Liver (tissue), 3 donors: ENCODE measurements at regions not wholly inside any gene's neighbourhood (a gene's known extent, or its start where the extent isn't known, plus 50 kb on each side); places are given as distances from the start of the nearest gene placed in this dataset.

Experiments used
- CTCF ChIP-seq: fragments of 150-350 bp; IDR thresholded peaks from 2 replicates; pipeline ENCODE4 v1.5.1; 2017; ENCODE audit warnings: improper control_type of control experiment, low read depth, low read length; ENCODE audit not compliant: missing input control
- EGR1 ChIP-seq, 2 donors: IDR thresholded peaks; 2 replicates each; pipeline ENCODE4 v1.6.1; 2016 to 2018; ENCODE audit warnings: antibody characterized with exemption in 2 of 2, low read depth in 2 of 2
- GABPA ChIP-seq, 2 donors: IDR thresholded peaks in 1 of 2; conservative IDR thresholded peaks in 1 of 2; 2 replicates each; pipeline ENCODE4 v1.6.1; 2016; ENCODE audit warnings: antibody characterized with exemption in 2 of 2, mild to moderate bottlenecking in 1 of 2, moderate library complexity in 1 of 2
- RAD21 ChIP-seq, 2 donors: IDR thresholded peaks; 2 replicates each; pipeline ENCODE4 v1.6.1; 2016; ENCODE audit warnings: antibody characterized with exemption in 2 of 2, mild to moderate bottlenecking in 2 of 2
- SP1 ChIP-seq: IDR thresholded peaks from 2 replicates; pipeline ENCODE4 v1.6.1; 2018; ENCODE audit warnings: antibody characterized with exemption, mild to moderate bottlenecking
- TAF1 ChIP-seq: conservative IDR thresholded peaks from 2 replicates; pipeline ENCODE4 v1.6.1; 2016; ENCODE audit warnings: antibody characterized with exemption, mild to moderate bottlenecking
- TF ChIP-seq, protein P1 (sequence below): IDR thresholded peaks from 2 replicates; pipeline ENCODE4 v1.6.1; 2016; ENCODE audit warnings: antibody characterized with exemption, mild to moderate bottlenecking
- TF ChIP-seq, protein P2 (sequence below): IDR thresholded peaks from 2 replicates; pipeline ENCODE4 v1.6.1; 2016; ENCODE audit warnings: antibody characterized with exemption
- donor health status: healthy.
- donor health status: healthy.

DNA sequence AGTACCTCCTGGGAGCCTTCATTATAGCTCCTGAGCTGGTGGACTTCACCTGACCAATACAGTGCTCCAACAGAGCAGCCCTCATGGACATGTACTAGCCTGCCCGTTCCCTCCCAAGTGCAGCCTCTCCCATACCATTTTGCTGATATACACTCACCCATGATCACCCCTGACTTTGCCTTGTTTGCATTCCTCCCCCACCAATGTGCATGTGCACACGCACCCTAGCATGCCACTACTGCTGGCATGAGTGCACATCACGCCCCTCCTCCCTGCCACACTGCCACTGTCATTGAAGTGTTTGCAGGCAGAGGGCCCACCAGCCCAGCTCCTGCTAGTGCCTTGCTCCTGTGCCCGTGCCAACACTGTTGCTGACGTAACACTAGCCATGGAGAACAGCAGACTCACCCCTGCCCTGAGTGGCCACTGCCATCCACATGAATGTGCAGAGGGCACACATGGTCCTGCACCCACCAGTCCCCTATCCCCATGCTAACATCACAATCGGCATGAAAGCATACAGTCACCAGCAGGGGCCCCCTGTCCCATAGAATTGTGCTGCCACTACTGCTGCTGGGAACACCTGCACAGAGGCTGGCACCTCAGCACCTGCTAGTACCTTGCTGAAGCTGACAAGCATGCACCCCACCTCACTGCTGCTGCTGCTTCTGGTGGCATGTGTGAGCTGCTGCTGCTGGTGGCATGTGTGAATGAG, 110.3 kb downstream of the SINHCAF start:
- no peak for TF ChIP-seq CTCF
- TF ChIP-seq RAD21 (IDR thresholded peaks at IDR 0.05) = peak in 1 of 2 donors; percentile 34
- TF ChIP-seq, protein P1, sequence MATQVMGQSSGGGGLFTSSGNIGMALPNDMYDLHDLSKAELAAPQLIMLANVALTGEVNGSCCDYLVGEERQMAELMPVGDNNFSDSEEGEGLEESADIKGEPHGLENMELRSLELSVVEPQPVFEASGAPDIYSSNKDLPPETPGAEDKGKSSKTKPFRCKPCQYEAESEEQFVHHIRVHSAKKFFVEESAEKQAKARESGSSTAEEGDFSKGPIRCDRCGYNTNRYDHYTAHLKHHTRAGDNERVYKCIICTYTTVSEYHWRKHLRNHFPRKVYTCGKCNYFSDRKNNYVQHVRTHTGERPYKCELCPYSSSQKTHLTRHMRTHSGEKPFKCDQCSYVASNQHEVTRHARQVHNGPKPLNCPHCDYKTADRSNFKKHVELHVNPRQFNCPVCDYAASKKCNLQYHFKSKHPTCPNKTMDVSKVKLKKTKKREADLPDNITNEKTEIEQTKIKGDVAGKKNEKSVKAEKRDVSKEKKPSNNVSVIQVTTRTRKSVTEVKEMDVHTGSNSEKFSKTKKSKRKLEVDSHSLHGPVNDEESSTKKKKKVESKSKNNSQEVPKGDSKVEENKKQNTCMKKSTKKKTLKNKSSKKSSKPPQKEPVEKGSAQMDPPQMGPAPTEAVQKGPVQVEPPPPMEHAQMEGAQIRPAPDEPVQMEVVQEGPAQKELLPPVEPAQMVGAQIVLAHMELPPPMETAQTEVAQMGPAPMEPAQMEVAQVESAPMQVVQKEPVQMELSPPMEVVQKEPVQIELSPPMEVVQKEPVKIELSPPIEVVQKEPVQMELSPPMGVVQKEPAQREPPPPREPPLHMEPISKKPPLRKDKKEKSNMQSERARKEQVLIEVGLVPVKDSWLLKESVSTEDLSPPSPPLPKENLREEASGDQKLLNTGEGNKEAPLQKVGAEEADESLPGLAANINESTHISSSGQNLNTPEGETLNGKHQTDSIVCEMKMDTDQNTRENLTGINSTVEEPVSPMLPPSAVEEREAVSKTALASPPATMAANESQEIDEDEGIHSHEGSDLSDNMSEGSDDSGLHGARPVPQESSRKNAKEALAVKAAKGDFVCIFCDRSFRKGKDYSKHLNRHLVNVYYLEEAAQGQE = no peak
- no peak for TF ChIP-seq SP1
- no peak for TF ChIP-seq TAF1
- TF ChIP-seq GABPA (IDR thresholded peaks at IDR 0.05 in 1 of 2, conservative IDR thresholded peaks at IDR 0.05 in 1 of 2) = no peak
- no peak for TF ChIP-seq EGR1 (IDR thresholded peaks at IDR 0.05; ENCODE audit: low read depth in 2 of 2)
- TF ChIP-seq, protein P2, sequence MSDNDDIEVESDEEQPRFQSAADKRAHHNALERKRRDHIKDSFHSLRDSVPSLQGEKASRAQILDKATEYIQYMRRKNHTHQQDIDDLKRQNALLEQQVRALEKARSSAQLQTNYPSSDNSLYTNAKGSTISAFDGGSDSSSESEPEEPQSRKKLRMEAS = no peak
